ENCODE measurements at regions not wholly inside any gene's neighbourhood (a gene's known extent, or its start where the extent isn't known, plus 50 kb on each side); places are given as distances from the start of the nearest gene placed in this dataset.

GRCh38 chr5:62690421-62690820, 111.8 kb downstream of the LRRC70 start:
- DNase-seq (ENCODE audit: low read depth) = no peak
- H3K4me3 ChIP-seq (ENCODE audit: low read depth, low read length) = no peak overlapping the region
- no peak for TF ChIP-seq CTCF (conservative IDR thresholded peaks at IDR 0.05; ENCODE audit: low read depth, low read length)

- no peak for DNase-seq (ENCODE audit: low read depth)
- no peak overlapping the region for H3K4me3 ChIP-seq (ENCODE audit: low read depth, low read length)
- no peak for TF ChIP-seq CTCF (conservative IDR thresholded peaks at IDR 0.05; ENCODE audit: low read depth, low read length)
These were observed 111.2 kb downstream of the LRRC70 start for GRCh38 chr5:62689599-62690368.

- DNase-seq (ENCODE audit: low read depth) = no peak
- H3K4me3 ChIP-seq (ENCODE audit: low read depth, low read length) = no peak overlapping the region
- TF ChIP-seq CTCF (conservative IDR thresholded peaks at IDR 0.05; ENCODE audit: low read depth, low read length) = no peak
These were observed 108.1 kb downstream of the LRRC70 start for GRCh38 chr5:62686692-62687091.

DNA sequence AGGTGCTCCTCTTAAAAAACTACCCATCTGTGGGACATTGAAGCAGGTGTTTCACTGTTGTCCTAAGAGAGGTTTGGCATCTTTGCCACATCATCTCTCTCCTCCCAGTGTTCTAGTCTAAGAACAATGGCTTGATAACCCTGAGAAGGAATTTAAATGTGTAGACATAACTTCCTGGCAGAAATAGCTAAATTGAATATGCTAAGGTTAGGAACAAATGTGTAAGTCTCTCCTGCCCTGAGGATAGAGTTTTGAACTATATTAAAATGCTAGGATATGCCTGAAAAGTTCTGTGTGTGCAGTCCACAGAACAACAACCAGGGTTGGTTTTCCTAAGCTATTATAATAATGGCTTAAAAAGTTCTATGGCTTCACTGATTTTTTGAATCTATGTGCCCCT, 106.6 kb downstream of the LRRC70 start:
- no peak overlapping the region for H3K4me3 ChIP-seq (ENCODE audit: low read depth, low read length)
- TF ChIP-seq CTCF (conservative IDR thresholded peaks at IDR 0.05; ENCODE audit: low read depth, low read length) = no peak
- no peak for DNase-seq (ENCODE audit: low read depth)

DNA sequence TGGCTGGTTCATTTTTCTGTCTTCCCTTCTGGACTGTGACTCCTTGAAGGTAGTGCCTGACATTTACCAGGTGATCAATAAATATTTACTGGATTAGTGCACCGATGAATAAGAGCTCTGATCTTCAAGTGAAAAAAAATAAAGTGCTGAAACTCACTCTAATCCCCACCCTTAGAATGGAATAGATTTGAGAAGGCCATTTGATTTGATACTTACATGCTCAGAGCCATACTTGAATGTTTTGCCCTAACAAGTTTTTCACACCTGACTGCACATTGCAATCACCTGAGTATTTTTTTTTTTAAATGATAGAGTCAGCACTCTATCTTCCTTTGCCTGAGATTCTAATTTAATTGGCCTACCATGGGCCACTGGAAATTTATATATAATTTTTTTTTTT, 105.7 kb downstream of the LRRC70 start:
- no peak for DNase-seq (ENCODE audit: low read depth)
- TF ChIP-seq CTCF (conservative IDR thresholded peaks at IDR 0.05; ENCODE audit: low read depth, low read length) = no peak
- no peak overlapping the region for H3K4me3 ChIP-seq (ENCODE audit: low read depth, low read length)

- no peak for DNase-seq (ENCODE audit: low read depth)
- no peak for TF ChIP-seq CTCF (conservative IDR thresholded peaks at IDR 0.05; ENCODE audit: low read depth, low read length)
- no peak overlapping the region for H3K4me3 ChIP-seq (ENCODE audit: low read depth, low read length)
These were observed 103.4 kb downstream of the LRRC70 start for GRCh38 chr5:62682059-62682458.

Measured in epithelial cell of proximal tubule (primary cell).